K562 (cell line): ENCODE measurements at regions not wholly inside any gene's neighbourhood (a gene's known extent, or its start where the extent isn't known, plus 50 kb on each side); places are given as distances from the start of the nearest gene placed in this dataset.

Experiments
- ATAC-seq: fragments of 200-7000 bp; cut with Tn5 transposase; 3 replicates; pipeline ENCODE4 v1.9.1; 2020; ENCODE audit warnings: moderate library complexity
- BruUV-seq: library from RNA; stranded (reverse); fragments of 400-500 nt; replicated peaks from 2 replicates; lab custom pipeline; 2021; lab: Mats Ljungman, UMichigan
- CTCF ChIA-PET: fragments of 300-600 bp; formaldehyde crosslinking; extraction: SDS; loops from one replicate; lab custom pipeline; 2021; ENCODE audit warnings: low intra/inter-chr PET ratio; lab: Yijun Ruan, JAX
- POLR2A ChIA-PET: fragments of 300-600, 350-650 bp; sonication (Branson Sonifier 250); formaldehyde crosslinking; extraction: SDS; loops from one replicate; lab custom pipeline; 2021; ENCODE audit warnings: antibody characterized with exemption, inconsistent platforms; lab: Yijun Ruan, JAX
- DNase-seq, 4 experiments: peaks; one replicate each; pipeline versions ENCODE4 v3.0.0 to v3.0.0-alpha.2; 2011 to 2018; ENCODE audit warnings: low spot score in 3 of 4, mixed read lengths in 3 of 4; ENCODE audit errors: extremely low read depth in 1 of 4
- FAIRE-seq: peaks from 2 replicates; lab custom pipeline; 2011; peaks lifted over from hg19 to GRCh38; lab: Jason Lieb, UNC
- H2AFZ ChIP-seq: 2 replicates; pipeline ENCODE4 v1.6.0; 2011; ENCODE audit warnings: low read depth, low read length, control low read depth, inconsistent platforms
- H3K27ac ChIP-seq: fragments of 200-600 bp; 3 replicates; pipeline ENCODE4 v1.8.0; 2011; ENCODE audit warnings: low read depth, mild to moderate bottlenecking, control low read depth, inconsistent platforms, low read length, moderate library complexity, mixed read lengths; ENCODE audit errors: extremely low read depth
- H3K27me3 ChIP-seq, 2 experiments: fragments of 300-600 bp in 1 of 2; 2 replicates in 1 of 2; 3 replicates in 1 of 2; pipeline versions ENCODE4 v1.6.0 to v1.8.0; 2011; ENCODE audit warnings: inconsistent platforms in 2 of 2, low read length in 2 of 2, mild to moderate bottlenecking in 1 of 2, mixed read lengths in 1 of 2, moderate library complexity in 1 of 2; ENCODE audit not compliant: control insufficient read depth in 2 of 2, insufficient read depth in 2 of 2
- H3K36me3 ChIP-seq: fragments of 300-600 bp; 3 replicates; pipeline ENCODE4 v1.8.0; 2011; ENCODE audit warnings: mild to moderate bottlenecking, low read length, inconsistent platforms; ENCODE audit not compliant: control insufficient read depth, insufficient read depth
- H3K4me1 ChIP-seq, 2 experiments: fragments of 200-600 bp in 1 of 2; replicated peaks in 1 of 2; 2 replicates in 1 of 2; 3 replicates in 1 of 2; pipeline versions ENCODE4 v1.5.1 to v1.8.0; 2011; ENCODE audit warnings: inconsistent platforms in 2 of 2, low read length in 2 of 2, mild to moderate bottlenecking in 1 of 2, mixed read lengths in 1 of 2, moderate library complexity in 1 of 2; ENCODE audit not compliant: control insufficient read depth in 2 of 2, insufficient read depth in 2 of 2
- H3K4me2 ChIP-seq: 2 replicates; pipeline ENCODE4 v1.6.1; 2011; ENCODE audit warnings: low read length, control low read depth, inconsistent platforms, mixed read lengths; ENCODE audit not compliant: insufficient read depth
- H3K4me3 ChIP-seq: fragments of 200-600 bp; sonication (generic), shearing (Covaris generic); 2 replicates; pipeline ENCODE4 v1.5.1; 2016; ENCODE audit warnings: control low read depth, inconsistent platforms
- H3K79me2 ChIP-seq: fragments of 200-600 bp; 3 replicates; pipeline ENCODE4 v1.8.0; 2011; ENCODE audit warnings: low read length, inconsistent platforms; ENCODE audit not compliant: control insufficient read depth, insufficient read depth
- H3K9ac ChIP-seq, 2 experiments: 2 replicates each; pipeline versions ENCODE4 v1.6.0 to v1.6.1; 2011; ENCODE audit warnings: low read depth in 2 of 2, low read length in 2 of 2, control low read depth in 1 of 2, inconsistent platforms in 1 of 2, mild to moderate bottlenecking in 1 of 2, mixed read lengths in 1 of 2; ENCODE audit not compliant: insufficient read depth in 1 of 2
- H3K9me1 ChIP-seq: one replicate; pipeline ENCODE4 v1.6.0; 2011; ENCODE audit warnings: inconsistent platforms, mild to moderate bottlenecking, low read length, moderate library complexity; ENCODE audit not compliant: control insufficient read depth, insufficient read depth
- H3K9me3 ChIP-seq: replicated peaks from 2 replicates; pipeline ENCODE4 v1.5.1; 2011; ENCODE audit warnings: low read depth, low read length, inconsistent platforms; ENCODE audit not compliant: control insufficient read depth, insufficient read depth
- H4K20me1 ChIP-seq: replicated peaks from 2 replicates; pipeline ENCODE4 v1.6.1; 2011; ENCODE audit warnings: low read length, inconsistent platforms, mixed read lengths; ENCODE audit not compliant: control insufficient read depth, insufficient read depth
- CEBPB ChIP-seq: fragments of 450-650 bp; IDR thresholded peaks from 2 replicates; pipeline ENCODE4 v1.6.1; 2016; ENCODE audit warnings: missing genetic modification characterization, missing compliant biosample characterization
- CHD4 ChIP-seq: fragments of 200-600 bp; sonication (generic); IDR thresholded peaks from 3 replicates; pipeline ENCODE4 v1.6.1; 2012; ENCODE audit warnings: low read depth, mild to moderate bottlenecking, mixed read lengths, low read length, inconsistent platforms; ENCODE audit not compliant: insufficient read depth, insufficient replicate concordance, poor library complexity, severe bottlenecking
- KLF6 ChIP-seq: fragments of 250-450 bp; sonication (Bioruptor Pico); IDR thresholded peaks from 2 replicates; pipeline ENCODE4 v1.4.0; 2020; ENCODE audit warnings: mild to moderate bottlenecking, moderate library complexity, borderline replicate concordance
- MECOM ChIP-seq: fragments of 250-450 bp; sonication (Bioruptor Pico); IDR thresholded peaks from 2 replicates; pipeline ENCODE4 v1.8.0; 2022; ENCODE audit warnings: inconsistent platforms
- PCBP2 ChIP-seq: fragments of 200-400 bp; formaldehyde crosslinking; IDR thresholded peaks from 2 replicates; pipeline ENCODE4 v1.6.1; 2018; ENCODE audit warnings: low read length, low read depth, mild to moderate bottlenecking, moderate library complexity; ENCODE audit not compliant: poor library complexity, severe bottlenecking
- POLR2H ChIP-seq: IDR thresholded peaks from 2 replicates; pipeline ENCODE4 v1.6.1; 2016; ENCODE audit warnings: missing genetic modification characterization, low read depth, mild to moderate bottlenecking, control low read depth, missing compliant biosample characterization, moderate library complexity
- RCOR1 ChIP-seq, 2 experiments: IDR thresholded peaks; 2 replicates each; pipeline ENCODE4 v1.6.1; 2012; ENCODE audit warnings: low read depth in 2 of 2, low read length in 2 of 2, borderline replicate concordance in 1 of 2, improper control_type of control experiment in 1 of 2
- TFAM ChIP-seq: fragments of 250-450 bp; sonication (Bioruptor Pico); conservative IDR thresholded peaks from 2 replicates; pipeline ENCODE4 v1.5.0; 2021; ENCODE audit warnings: mild to moderate bottlenecking, moderate library complexity
- WGBS: fragments of 100-300 bp; shearing (Covaris generic); methylation state at CpG from one replicate; pipeline ENCODE4 v1.1.6; 2016; ENCODE audit warnings: low coverage, mixed read lengths; ENCODE audit not compliant: insufficient coverage; ENCODE audit errors: missing lambda C conversion rate; 5-methylcytosine and 5-hydroxymethylcytosine counted together
- in situ Hi-C: fragments of 300-500 bp; cut with MboI; formaldehyde crosslinking; loops from 4 replicates; pipeline ENCODE4 v1.15.0; 2018; ENCODE audit warnings: inconsistent platforms, mixed read lengths
- intact Hi-C: fragments of 100-400 bp; cut with micrococcal nuclease; formaldehyde crosslinking; loops from 2 replicates; pipeline ENCODE4 v1.14.2; 2022
- TF ChIP-seq, protein P1 (sequence below): sonication (generic); formaldehyde crosslinking; IDR thresholded peaks from 2 replicates; pipeline ENCODE4 v1.8.1; 2022; ENCODE audit warnings: missing genetic modification reagents
- TF ChIP-seq, protein P2 (sequence below): fragments of 450-650 bp; IDR thresholded peaks from 2 replicates; pipeline ENCODE4 v1.6.1; 2018; ENCODE audit warnings: mild to moderate bottlenecking, low read depth; ENCODE audit not compliant: partially characterized antibody

DNA sequence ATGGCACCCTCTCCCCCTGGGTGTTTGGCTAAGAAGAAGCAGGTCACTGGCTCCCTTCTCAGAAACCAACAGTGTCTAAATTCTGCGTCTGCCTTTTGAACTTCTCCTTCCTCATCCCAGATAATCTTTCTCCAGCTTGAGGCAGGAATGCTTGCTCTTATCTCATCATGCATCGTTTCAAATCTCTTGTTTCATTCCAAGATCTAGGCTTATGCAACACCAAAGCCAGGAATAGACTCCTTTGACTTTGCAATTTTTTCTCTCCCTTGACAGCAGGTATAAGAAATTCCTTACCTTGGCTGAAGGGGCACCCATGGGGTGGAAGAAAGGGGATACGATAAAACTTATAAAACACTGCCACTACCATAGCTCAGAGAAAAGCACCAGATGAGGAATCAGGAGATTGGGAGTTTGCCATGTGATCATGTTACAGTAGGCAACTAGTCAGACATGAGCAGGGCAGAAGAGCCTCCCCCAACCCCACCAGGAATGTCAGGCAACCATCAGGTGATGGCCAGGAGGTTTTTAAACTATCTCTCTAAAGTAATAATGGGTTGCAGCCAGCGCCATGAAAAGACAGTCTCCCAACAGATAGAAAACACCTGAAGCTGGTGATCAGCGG is 498.9 kb downstream of the KLF12 start:
- DNase-seq (no peak), FAIRE-seq (no peak), ATAC-seq (no peak)
- H3K4me2 ChIP-seq: no peak overlapping the region
- H4K20me1 ChIP-seq: no peaks in the 10 kb centered on the region
- no peak overlapping the region for H3K9ac ChIP-seq
- no peak overlapping the region for H3K4me3 ChIP-seq
- WGBS: 0% methylated on average over 5 of the region's 5 CpGs
- H3K9me3 ChIP-seq: no peaks in the 10 kb centered on the region
- H3K4me1 ChIP-seq: no peaks in the 10 kb centered on the region
- H3K27me3 ChIP-seq: no peaks in the 10 kb centered on the region
- H3K9me1 ChIP-seq: no peaks in the 10 kb centered on the region
- no peaks in the 10 kb centered on the region for H3K79me2 ChIP-seq
- H3K36me3 ChIP-seq: no peaks in the 10 kb centered on the region
- POLR2A ChIA-PET: no interaction called here
- H2AFZ ChIP-seq: no peak overlapping the region
- CTCF ChIA-PET: no interaction called here
- H3K27ac ChIP-seq: no peak overlapping the region
- in situ Hi-C loops (no loop called here), intact Hi-C loops (no loop called here)
- BruUV-seq: no TSS peak
- TF ChIP-seq POLR2H (tag) (no peak), CEBPB (tag) (no peak), TFAM (CRISPR knock-in tag) (no peak), MECOM (no peak), PCBP2 (no peak), RCOR1 (IDR thresholded peaks at IDR 0.05; ENCODE audit: borderline replicate concordance in 1 of 2, low read depth in 2 of 2, low read length in 2 of 2) (no peak), CHD4 (no peak), KLF6 (no peak)
- TF ChIP-seq, protein P1, sequence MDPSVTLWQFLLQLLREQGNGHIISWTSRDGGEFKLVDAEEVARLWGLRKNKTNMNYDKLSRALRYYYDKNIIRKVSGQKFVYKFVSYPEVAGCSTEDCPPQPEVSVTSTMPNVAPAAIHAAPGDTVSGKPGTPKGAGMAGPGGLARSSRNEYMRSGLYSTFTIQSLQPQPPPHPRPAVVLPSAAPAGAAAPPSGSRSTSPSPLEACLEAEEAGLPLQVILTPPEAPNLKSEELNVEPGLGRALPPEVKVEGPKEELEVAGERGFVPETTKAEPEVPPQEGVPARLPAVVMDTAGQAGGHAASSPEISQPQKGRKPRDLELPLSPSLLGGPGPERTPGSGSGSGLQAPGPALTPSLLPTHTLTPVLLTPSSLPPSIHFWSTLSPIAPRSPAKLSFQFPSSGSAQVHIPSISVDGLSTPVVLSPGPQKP: no peak
- TF ChIP-seq, protein P2, sequence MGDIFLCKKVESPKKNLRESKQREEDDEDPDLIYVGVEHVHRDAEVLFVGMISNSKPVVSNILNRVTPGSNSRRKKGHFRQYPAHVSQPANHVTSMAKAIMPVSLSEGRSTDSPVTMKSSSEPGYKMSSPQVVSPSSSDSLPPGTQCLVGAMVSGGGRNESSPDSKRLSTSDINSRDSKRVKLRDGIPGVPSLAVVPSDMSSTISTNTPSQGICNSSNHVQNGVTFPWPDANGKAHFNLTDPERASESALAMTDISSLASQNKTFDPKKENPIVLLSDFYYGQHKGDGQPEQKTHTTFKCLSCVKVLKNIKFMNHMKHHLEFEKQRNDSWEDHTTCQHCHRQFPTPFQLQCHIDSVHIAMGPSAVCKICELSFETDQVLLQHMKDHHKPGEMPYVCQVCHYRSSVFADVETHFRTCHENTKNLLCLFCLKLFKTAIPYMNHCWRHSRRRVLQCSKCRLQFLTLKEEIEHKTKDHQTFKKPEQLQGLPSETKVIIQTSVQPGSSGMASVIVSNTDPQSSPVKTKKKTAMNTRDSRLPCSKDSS: no peak
